Esophagus muscularis mucosa (tissue), 4 donors: ENCODE measurements at regions not wholly inside any gene's neighbourhood (a gene's known extent, or its start where the extent isn't known, plus 50 kb on each side); places are given as distances from the start of the nearest gene placed in this dataset.
"Not testable (repeated sequence)": the region's sequence is repeated elsewhere in the genome, so short reads cannot be mapped to it uniquely, and the experiment has no call there.

Experiments used
- DNase-seq: peaks from one replicate; pipeline ENCODE4 v3.0.0-alpha.2; 2017; ENCODE audit errors: extremely low spot score
- H3K27ac ChIP-seq, 4 donors: fragments of 200-600 bp; sonication (generic); replicated peaks in 1 of 4; 1 replicate in 3 of 4; 2 replicates in 1 of 4; pipeline ENCODE4 v1.5.1; 2016 to 2019; ENCODE audit warnings: mild to moderate bottlenecking in 1 of 4
- H3K27me3 ChIP-seq, 4 donors: fragments of 200-600 bp; sonication (generic); one replicate each; pipeline versions ENCODE4 v1.5.1 to v1.6.0; 2016 to 2019
- H3K36me3 ChIP-seq, 4 donors: fragments of 200-600 bp; sonication (generic); one replicate each; pipeline ENCODE4 v1.5.1; 2016 to 2019
- H3K4me1 ChIP-seq, 4 donors: fragments of 200-600 bp; sonication (generic); one replicate each; pipeline ENCODE4 v1.5.1; 2016 to 2019
- H3K4me3 ChIP-seq, 4 donors: fragments of 200-600 bp; sonication (generic); 1 replicate in 2 of 4; 2 replicates in 2 of 4; pipeline ENCODE4 v1.5.1; 2016 to 2019; ENCODE audit warnings: mild to moderate bottlenecking in 4 of 4, moderate library complexity in 1 of 4
- H3K9me3 ChIP-seq, 4 donors: fragments of 200-600 bp; sonication (generic); 1 replicate in 3 of 4; 2 replicates in 1 of 4; pipeline ENCODE4 v1.5.1; 2016 to 2019
- CTCF ChIP-seq, 3 experiments: fragments of 200-600 bp in 2 of 3; fragments of 450-650 bp in 1 of 3; sonication (generic) in 2 of 3; IDR thresholded peaks; one replicate each; pipeline ENCODE4 v1.5.1; 2017 to 2019; ENCODE audit warnings: antibody characterized with exemption in 3 of 3, mild to moderate bottlenecking in 2 of 3, moderate library complexity in 1 of 3
- EP300 ChIP-seq: sonication (generic); formaldehyde crosslinking; IDR thresholded peaks from one replicate; pipeline ENCODE4 v1.6.1; 2017; ENCODE audit warnings: antibody characterized with exemption
- POLR2A ChIP-seq: fragments of 450-650 bp; IDR thresholded peaks from one replicate; pipeline ENCODE4 v1.6.1; 2017; ENCODE audit warnings: antibody characterized with exemption, moderate library complexity, mild to moderate bottlenecking, low read depth
- POLR2AphosphoS5 ChIP-seq, 2 donors: sonication (generic); formaldehyde crosslinking; IDR thresholded peaks; one replicate each; pipeline ENCODE4 v1.6.1; 2017; ENCODE audit warnings: antibody characterized with exemption in 2 of 2
- WGBS: methylation state at CpG from one replicate; pipeline ENCODE4 v1.1.5; 2018; 5-methylcytosine and 5-hydroxymethylcytosine counted together
- intact Hi-C: fragments of 100-400 bp; cut with DNase I; formaldehyde crosslinking; loops from one replicate; pipeline ENCODE4 v1.15.1; 2023

- 58% methylated on average over 8 of the region's 8 CpGs for WGBS
- intact Hi-C loops = no loop called here
Measured at GRCh38 chr2:221893501-221893900, 321.4 kb upstream of the EPHA4 start.

GRCh38 chr2:221892006-221892405 lies 319.9 kb upstream of the EPHA4 start:
- intact Hi-C loops = not testable (repeated sequence)
- no CpG with 5 or more reads among the region's 31 CpGs for WGBS

More at GRCh38 chr2:221893501-221893900, 321.4 kb upstream of the EPHA4 start:
- Histone ChIP-seq H3K27ac (no peak overlapping the region), H3K4me3 (no peak overlapping the region), H3K4me1 (peaks cover 0 to 20% (median 16%) of the 10 kb centered on the region in 4 donors), H3K9me3 (no peaks in the 10 kb centered on the region), H3K27me3 (no peaks in the 10 kb centered on the region), H3K36me3 (no peaks in the 10 kb centered on the region)
- no peak for DNase-seq
- no peak for TF ChIP-seq POLR2AphosphoS5 (IDR thresholded peaks at IDR 0.05)
- no peak for TF ChIP-seq EP300
- no peak for TF ChIP-seq CTCF (IDR thresholded peaks at IDR 0.05)
- TF ChIP-seq POLR2A = no peak

GRCh38 chr2:221883976-221884375 lies 311.9 kb upstream of the EPHA4 start:
- H3K27ac ChIP-seq = no peak overlapping the region
- intact Hi-C loops = no loop called here
- no peak for TF ChIP-seq POLR2AphosphoS5 (IDR thresholded peaks at IDR 0.05)
- no peak for TF ChIP-seq CTCF (IDR thresholded peaks at IDR 0.05)
- TF ChIP-seq POLR2A = no peak
- no peak for TF ChIP-seq EP300
- H3K4me3 ChIP-seq = no peak overlapping the region
- no peaks in the 10 kb centered on the region for H3K36me3 ChIP-seq
- DNase-seq = no peak
- no peaks in the 10 kb centered on the region for H3K9me3 ChIP-seq
- H3K4me1 ChIP-seq = peaks cover 0 to 5% (median 0%) of the 10 kb centered on the region in 4 donors
- WGBS = 58% methylated on average over 4 of the region's 4 CpGs
- H3K27me3 ChIP-seq = no peaks in the 10 kb centered on the region

More at GRCh38 chr2:221892006-221892405, 319.9 kb upstream of the EPHA4 start:
- not testable (repeated sequence) for H3K27ac ChIP-seq, DNase-seq, H3K9me3 ChIP-seq, H3K4me3 ChIP-seq, H3K27me3 ChIP-seq, H3K36me3 ChIP-seq
- peaks cover 0 to 20% (median 16%) of the 10 kb centered on the region in 4 donors for H3K4me1 ChIP-seq

GRCh38 chr2:221876016-221876415 lies 303.9 kb upstream of the EPHA4 start:
- H3K27me3 ChIP-seq = no peaks in the 10 kb centered on the region
- H3K27ac ChIP-seq = no peak overlapping the region
- H3K4me1 ChIP-seq = no peaks in the 10 kb centered on the region
- H3K9me3 ChIP-seq = peaks cover 0 to 9% (median 8%) of the 10 kb centered on the region in 4 donors
- TF ChIP-seq EP300 (no peak), POLR2AphosphoS5 (IDR thresholded peaks at IDR 0.05) (no peak), POLR2A (no peak), CTCF (IDR thresholded peaks at IDR 0.05) (no peak)
- no peaks in the 10 kb centered on the region for H3K36me3 ChIP-seq
- no peak overlapping the region for H3K4me3 ChIP-seq
- intact Hi-C loops = no loop called here
- DNase-seq = no peak

- TF ChIP-seq POLR2A (no peak), CTCF (IDR thresholded peaks at IDR 0.05) (no peak), POLR2AphosphoS5 (IDR thresholded peaks at IDR 0.05) (no peak), EP300 (no peak)
- intact Hi-C loops = no loop called here
- no peaks in the 10 kb centered on the region for H3K36me3 ChIP-seq
- no peak for DNase-seq
- H3K4me3 ChIP-seq = no peak overlapping the region
- WGBS = 91% methylated on average over 2 of the region's 2 CpGs
- H3K27ac ChIP-seq = no peak overlapping the region
- no peaks in the 10 kb centered on the region for H3K4me1 ChIP-seq
- peaks cover 0 to 9% (median 8%) of the 10 kb centered on the region in 4 donors for H3K9me3 ChIP-seq
- H3K27me3 ChIP-seq = no peaks in the 10 kb centered on the region
Measured at GRCh38 chr2:221874444-221874843, 302.3 kb upstream of the EPHA4 start.
